CD8-positive, alpha-beta memory T cell (primary cell): ENCODE measurements at regions not wholly inside any gene's neighbourhood (a gene's known extent, or its start where the extent isn't known, plus 50 kb on each side); places are given as distances from the start of the nearest gene placed in this dataset.

ENCODE experiments used
- CTCF ChIA-PET: fragments of 350-600 bp; sonication (Branson Sonifier 250); formaldehyde crosslinking; loops from one replicate; lab custom pipeline; 2021; ENCODE audit warnings: antibody characterized with exemption; lab: Charles Lee
- POLR2A ChIA-PET: fragments of 350-600 bp; sonication (Branson Sonifier 250); formaldehyde crosslinking; loops from one replicate; lab custom pipeline; 2021; ENCODE audit warnings: antibody characterized with exemption; lab: Charles Lee
- DNase-seq, 5 donors: peaks; one replicate each; pipeline versions ENCODE4 v3.0.0 to v3.0.0-alpha.2; 2020 to 2022; ENCODE audit warnings: mixed read lengths in 1 of 5
- H3K27ac ChIP-seq: one replicate; pipeline ENCODE4 v1.7.0; 2013; ENCODE audit warnings: low read depth, mild to moderate bottlenecking, low read length, moderate library complexity
- H3K27me3 ChIP-seq: 2 replicates; pipeline ENCODE4 v1.7.0; 2013; ENCODE audit warnings: low read length, mild to moderate bottlenecking; ENCODE audit not compliant: insufficient read depth, poor library complexity, severe bottlenecking
- H3K36me3 ChIP-seq: 2 replicates; pipeline ENCODE4 v1.7.0; 2013; ENCODE audit warnings: mild to moderate bottlenecking, low read length, moderate library complexity; ENCODE audit not compliant: insufficient read depth
- H3K4me1 ChIP-seq: 2 replicates; pipeline ENCODE4 v1.7.0; 2013; ENCODE audit warnings: mild to moderate bottlenecking, low read length, moderate library complexity; ENCODE audit not compliant: insufficient read depth
- H3K4me3 ChIP-seq: 2 replicates; pipeline ENCODE4 v1.7.0; 2013; ENCODE audit warnings: mild to moderate bottlenecking, low read length
- H3K9me3 ChIP-seq: 2 replicates; pipeline ENCODE4 v1.7.0; 2013; ENCODE audit warnings: mild to moderate bottlenecking, low read length
- H3K27ac Mint-ChIP-seq, 8 donors: one replicate each; pipeline ENCODE4 v1.8.0; 2020 to 2021; ENCODE audit warnings: mixed read lengths in 8 of 8, mild to moderate bottlenecking in 6 of 8, inconsistent platforms in 3 of 8, moderate library complexity in 3 of 8
- H3K27me3 Mint-ChIP-seq, 2 donors: one replicate each; pipeline ENCODE4 v1.8.0; 2020 to 2021; ENCODE audit warnings: mixed read lengths in 2 of 2, mild to moderate bottlenecking in 1 of 2, moderate library complexity in 1 of 2
- H3K36me3 Mint-ChIP-seq, 3 donors: one replicate each; pipeline ENCODE4 v1.8.0; 2020 to 2021; ENCODE audit warnings: mixed read lengths in 3 of 3, inconsistent platforms in 1 of 3, mild to moderate bottlenecking in 1 of 3
- H3K4me1 Mint-ChIP-seq, 3 donors: one replicate each; pipeline ENCODE4 v1.8.0; 2020 to 2021; ENCODE audit warnings: mixed read lengths in 3 of 3, inconsistent platforms in 1 of 3, mild to moderate bottlenecking in 1 of 3
- H3K4me3 Mint-ChIP-seq, 7 donors: one replicate each; pipeline ENCODE4 v1.8.0; 2020 to 2021; ENCODE audit warnings: mixed read lengths in 7 of 7, mild to moderate bottlenecking in 6 of 7, moderate library complexity in 4 of 7, inconsistent platforms in 2 of 7
- H3K9me3 Mint-ChIP-seq, 5 donors: one replicate each; pipeline ENCODE4 v1.8.0; 2020 to 2022; ENCODE audit warnings: mixed read lengths in 5 of 5, mild to moderate bottlenecking in 3 of 5, moderate library complexity in 2 of 5, inconsistent platforms in 1 of 5

- Histone ChIP-seq H3K4me3 (no peak overlapping the region), H3K27ac (no peak overlapping the region), H3K36me3 (no peaks in the 10 kb centered on the region), H3K9me3 (no peaks in the 10 kb centered on the region), H3K4me1 (no peaks in the 10 kb centered on the region), H3K27me3 (no peaks in the 10 kb centered on the region)
- ChIA-PET CTCF (no interaction called here), POLR2A (no interaction called here)
- Mint-ChIP-seq H3K36me3 (no peaks in the 10 kb centered on the region), H3K27me3 (no peaks in the 10 kb centered on the region), H3K27ac (no peak overlapping the region), H3K4me3 (no peak overlapping the region), H3K9me3 (peaks cover 0 to 1% (median 0%) of the 10 kb centered on the region in 5 donors), H3K4me1 (no peaks in the 10 kb centered on the region)
- no peak for DNase-seq
Observed at GRCh38 chr6:122063761-122064160, 335.7 kb upstream of the HSF2 start.

- Histone ChIP-seq H3K9me3 (no peaks in the 10 kb centered on the region), H3K4me3 (no peak overlapping the region), H3K4me1 (no peaks in the 10 kb centered on the region), H3K36me3 (no peaks in the 10 kb centered on the region), H3K27ac (no peak overlapping the region), H3K27me3 (no peaks in the 10 kb centered on the region)
- Mint-ChIP-seq H3K27ac (no peak overlapping the region), H3K27me3 (no peaks in the 10 kb centered on the region), H3K36me3 (no peaks in the 10 kb centered on the region), H3K4me1 (no peaks in the 10 kb centered on the region), H3K4me3 (no peak overlapping the region), H3K9me3 (peaks cover 0 to 1% (median 0%) of the 10 kb centered on the region in 5 donors)
- no peak for DNase-seq
- CTCF ChIA-PET: no interaction called here
- POLR2A ChIA-PET: no interaction called here
Observed at GRCh38 chr6:122066200-122066599, 333.3 kb upstream of the HSF2 start.

GRCh38 chr6:122068291-122068769, 331.1 kb upstream of the HSF2 start:
- no peaks in the 10 kb centered on the region for H3K4me1 Mint-ChIP-seq
- POLR2A ChIA-PET: no interaction called here
- no peak for DNase-seq
- no peaks in the 10 kb centered on the region for H3K27me3 ChIP-seq
- no peaks in the 10 kb centered on the region for H3K36me3 Mint-ChIP-seq
- no peaks in the 10 kb centered on the region for H3K4me1 ChIP-seq
- no peaks in the 10 kb centered on the region for H3K36me3 ChIP-seq
- H3K9me3 Mint-ChIP-seq: peaks cover 0 to 1% (median 0%) of the 10 kb centered on the region in 5 donors
- H3K4me3 Mint-ChIP-seq: no peak overlapping the region
- no peaks in the 10 kb centered on the region for H3K9me3 ChIP-seq
- H3K4me3 ChIP-seq: no peak overlapping the region
- CTCF ChIA-PET: no interaction called here
- H3K27ac Mint-ChIP-seq: no peak overlapping the region
- no peaks in the 10 kb centered on the region for H3K27me3 Mint-ChIP-seq
- no peak overlapping the region for H3K27ac ChIP-seq

GRCh38 chr6:122069932-122070331, 329.5 kb upstream of the HSF2 start:
- Mint-ChIP-seq H3K36me3 (no peaks in the 10 kb centered on the region), H3K4me3 (no peak overlapping the region), H3K27ac (no peak overlapping the region), H3K4me1 (no peaks in the 10 kb centered on the region), H3K27me3 (no peaks in the 10 kb centered on the region), H3K9me3 (peaks cover 0 to 2% (median 0%) of the 10 kb centered on the region in 5 donors)
- ChIA-PET CTCF (no interaction called here), POLR2A (no interaction called here)
- Histone ChIP-seq H3K4me3 (no peak overlapping the region), H3K27ac (no peak overlapping the region), H3K9me3 (no peaks in the 10 kb centered on the region), H3K36me3 (no peaks in the 10 kb centered on the region), H3K4me1 (no peaks in the 10 kb centered on the region), H3K27me3 (no peaks in the 10 kb centered on the region)
- no peak for DNase-seq

GRCh38 chr6:122072014-122072647, 327.3 kb upstream of the HSF2 start:
- H3K27me3 ChIP-seq: no peaks in the 10 kb centered on the region
- CTCF ChIA-PET: interaction anchor here (0.8 kb wide), 1 partner anchor 10 kb away, joined by 3 read pairs; no protein-coding TSS in a partner anchor
- H3K9me3 ChIP-seq: no peaks in the 10 kb centered on the region
- H3K4me3 ChIP-seq: no peak overlapping the region
- no peak for DNase-seq
- no peak overlapping the region for H3K27ac ChIP-seq
- no peaks in the 10 kb centered on the region for H3K27me3 Mint-ChIP-seq
- H3K9me3 Mint-ChIP-seq: peaks cover 0 to 2% (median 0%) of the 10 kb centered on the region in 5 donors
- no peaks in the 10 kb centered on the region for H3K4me1 ChIP-seq
- H3K27ac Mint-ChIP-seq: no peak overlapping the region
- H3K4me1 Mint-ChIP-seq: no peaks in the 10 kb centered on the region
- no peaks in the 10 kb centered on the region for H3K36me3 Mint-ChIP-seq
- H3K36me3 ChIP-seq: no peaks in the 10 kb centered on the region
- no peak overlapping the region for H3K4me3 Mint-ChIP-seq
- POLR2A ChIA-PET: no interaction called here

- ChIA-PET POLR2A (no interaction called here), CTCF (no interaction called here)
- H3K27me3 ChIP-seq: no peaks in the 10 kb centered on the region
- no peak overlapping the region for H3K27ac ChIP-seq
- Mint-ChIP-seq H3K27me3 (no peaks in the 10 kb centered on the region), H3K9me3 (peaks cover 0 to 2% (median 0%) of the 10 kb centered on the region in 5 donors), H3K27ac (no peak overlapping the region), H3K36me3 (no peaks in the 10 kb centered on the region), H3K4me1 (no peaks in the 10 kb centered on the region), H3K4me3 (no peak overlapping the region)
- H3K4me1 ChIP-seq: no peaks in the 10 kb centered on the region
- H3K36me3 ChIP-seq: no peaks in the 10 kb centered on the region
- H3K4me3 ChIP-seq: no peak overlapping the region
- H3K9me3 ChIP-seq: no peaks in the 10 kb centered on the region
- no peak for DNase-seq
Observed at GRCh38 chr6:122075084-122075838, 324.2 kb upstream of the HSF2 start.

GRCh38 chr6:122075917-122076316, 323.5 kb upstream of the HSF2 start:
- Histone ChIP-seq H3K36me3 (no peaks in the 10 kb centered on the region), H3K4me1 (no peaks in the 10 kb centered on the region), H3K27me3 (no peaks in the 10 kb centered on the region), H3K4me3 (no peak overlapping the region), H3K9me3 (no peaks in the 10 kb centered on the region), H3K27ac (no peak overlapping the region)
- Mint-ChIP-seq H3K27me3 (no peaks in the 10 kb centered on the region), H3K9me3 (peaks cover 2 to 4% (median 2%) of the 10 kb centered on the region in 5 donors), H3K36me3 (no peaks in the 10 kb centered on the region), H3K27ac (no peak overlapping the region), H3K4me3 (no peak overlapping the region), H3K4me1 (no peaks in the 10 kb centered on the region)
- no peak for DNase-seq
- CTCF ChIA-PET: no interaction called here
- POLR2A ChIA-PET: no interaction called here

- Histone ChIP-seq H3K27me3 (no peaks in the 10 kb centered on the region), H3K36me3 (no peaks in the 10 kb centered on the region), H3K27ac (no peak overlapping the region), H3K4me1 (no peaks in the 10 kb centered on the region), H3K9me3 (no peaks in the 10 kb centered on the region), H3K4me3 (no peak overlapping the region)
- ChIA-PET CTCF (no interaction called here), POLR2A (no interaction called here)
- H3K4me3 Mint-ChIP-seq: no peak overlapping the region
- H3K4me1 Mint-ChIP-seq: no peaks in the 10 kb centered on the region
- DNase-seq: no peak
- no peaks in the 10 kb centered on the region for H3K36me3 Mint-ChIP-seq
- H3K9me3 Mint-ChIP-seq: peaks cover 2 to 12% (median 2%) of the 10 kb centered on the region in 5 donors
- no peak overlapping the region for H3K27ac Mint-ChIP-seq
- H3K27me3 Mint-ChIP-seq: no peaks in the 10 kb centered on the region
Observed at GRCh38 chr6:122077603-122078002, 321.8 kb upstream of the HSF2 start.
